ENCODE measurements at regions not wholly inside any gene's neighbourhood (a gene's known extent, or its start where the extent isn't known, plus 50 kb on each side); places are given as distances from the start of the nearest gene placed in this dataset.

- no peak for TF ChIP-seq REST (IDR thresholded peaks at IDR 0.05; ENCODE audit: unreplicated experiment)
- TF ChIP-seq ETS1 (IDR thresholded peaks at IDR 0.05) = no peak
- no peak for TF ChIP-seq STAT1 (IDR thresholded peaks at IDR 0.05; ENCODE audit: unreplicated experiment)
- TF ChIP-seq EZH2phosphoT487 (IDR thresholded peaks at IDR 0.05; ENCODE audit: unreplicated experiment) = no peak
Measured at GRCh38 chr13:84553227-84553626, 671.0 kb upstream of the SLITRK1 start (continued).

GRCh38 chr13:84543962-84544361 lies 661.7 kb upstream of the SLITRK1 start:
- Histone ChIP-seq H3K27me3 (ENCODE audit: insufficient read depth) (no peaks in the 10 kb centered on the region), H3K4me2 (no peak overlapping the region), H3K27ac (ENCODE audit: low read depth) (no peak overlapping the region), H3K4me3 (no peak overlapping the region), H3K9me2 (ENCODE audit: insufficient read depth) (no peaks in the 10 kb centered on the region), H3F3A (replicated peaks; ENCODE audit: low read depth) (no peaks in the 10 kb centered on the region), H2AFZ (no peak overlapping the region), H3K36me3 (ENCODE audit: insufficient read depth) (no peaks in the 10 kb centered on the region), H4K20me1 (replicated peaks; ENCODE audit: insufficient read depth) (no peaks in the 10 kb centered on the region), H3K4me1 (ENCODE audit: insufficient read depth) (no peaks in the 10 kb centered on the region), H3K79me2 (replicated peaks; ENCODE audit: insufficient read depth) (no peaks in the 10 kb centered on the region)
- Mint-ChIP-seq H3K36me3 (ENCODE audit: low read depth) (no peaks in the 10 kb centered on the region), H3K27me3 (ENCODE audit: insufficient read depth, low read depth, poor library complexity) (no peaks in the 10 kb centered on the region), H3K27ac (no peak overlapping the region), H3K9me3 (peaks cover 4% of the 10 kb centered on the region; the same call in 1 of the 3 replicates), H3K4me1 (no peaks in the 10 kb centered on the region), H3K4me3 (no peak overlapping the region)
- no peak for DNase-seq (ENCODE audit: low spot score)
- ATAC-seq = no peak
- TF ChIP-seq CTCF (conservative IDR thresholded peaks at IDR 0.05; ENCODE audit: low read depth in 2 of 2) = no peak
- TF ChIP-seq ZNF462 (CRISPR knock-in tag; IDR thresholded peaks at IDR 0.05) = no peak
- no peak for TF ChIP-seq EZH2 (IDR thresholded peaks at IDR 0.05; ENCODE audit: low read depth, unreplicated experiment)
- TF ChIP-seq CREB1 (CRISPR knock-in tag; IDR thresholded peaks at IDR 0.05; ENCODE audit: low read depth) = no peak
- no peak for TF ChIP-seq POLR2AphosphoS5 (IDR thresholded peaks at IDR 0.05; ENCODE audit: low read depth)
- no peak for TF ChIP-seq JUNB (IDR thresholded peaks at IDR 0.05; ENCODE audit: unreplicated experiment)
